Left ventricle myocardium inferior (tissue), 1 donor: ENCODE measurements at regions not wholly inside any gene's neighbourhood (a gene's known extent, or its start where the extent isn't known, plus 50 kb on each side); places are given as distances from the start of the nearest gene placed in this dataset.

Source experiments
- DNase-seq: peaks from one replicate; pipeline ENCODE4 v3.0.0-alpha.2; 2020
- H3K27ac ChIP-seq: fragments of 200-600 bp; replicated peaks from 2 replicates; pipeline ENCODE4 v1.8.0; 2021
- H3K27me3 ChIP-seq: fragments of 200-600 bp; 2 replicates; pipeline ENCODE4 v1.8.0; 2021; ENCODE audit warnings: low read depth
- H3K36me3 ChIP-seq: fragments of 200-600 bp; 2 replicates; pipeline ENCODE4 v1.8.0; 2021
- H3K4me1 ChIP-seq: fragments of 200-600 bp; 2 replicates; pipeline ENCODE4 v1.8.0; 2021
- H3K4me3 ChIP-seq: fragments of 200-600 bp; 2 replicates; pipeline ENCODE4 v1.8.0; 2021; ENCODE audit warnings: mild to moderate bottlenecking, moderate library complexity
- H3K9me3 ChIP-seq: fragments of 200-600 bp; replicated peaks from 2 replicates; pipeline ENCODE4 v1.8.0; 2021
- intact Hi-C: fragments of 100-400 bp; cut with micrococcal nuclease; formaldehyde crosslinking; loops from one replicate; pipeline ENCODE4 v1.11.0; 2022
- TF ChIP-seq, protein P1 (sequence below): fragments of 200-600 bp; IDR thresholded peaks from 2 replicates; pipeline ENCODE4 v1.8.0; 2021; ENCODE audit warnings: antibody characterized with exemption, mild to moderate bottlenecking, borderline replicate concordance
- donor health status: DM: no; HTN: yes; CAD: no; lungs with severe emphysema.

DNA sequence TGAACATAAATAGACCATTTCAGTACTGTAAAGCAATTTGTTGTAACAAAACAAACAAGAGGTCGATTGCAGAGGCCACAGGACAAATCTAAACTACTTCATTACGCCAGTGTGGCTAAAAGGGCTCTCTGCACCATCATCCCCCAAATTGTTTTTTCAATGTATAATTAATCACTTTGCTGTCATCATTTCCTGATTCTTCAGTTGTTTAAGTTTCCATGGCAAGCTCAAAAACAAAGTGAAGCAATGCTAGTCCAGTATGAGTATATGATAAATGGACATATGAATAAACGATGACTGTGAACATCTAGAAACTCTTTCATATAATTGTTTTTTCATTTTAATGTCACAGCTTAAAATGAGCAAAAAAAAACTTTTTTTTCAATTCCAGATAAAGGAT, 235.4 kb upstream of the FGF13 start:
- DNase-seq: no peak
- Histone ChIP-seq H3K4me3 (no peak overlapping the region), H3K36me3 (no peaks in the 10 kb centered on the region), H3K4me1 (no peaks in the 10 kb centered on the region), H3K27me3 (no peaks in the 10 kb centered on the region), H3K9me3 (no peaks in the 10 kb centered on the region), H3K27ac (no peak overlapping the region)
- intact Hi-C loops: no loop called here
- TF ChIP-seq, protein P1, sequence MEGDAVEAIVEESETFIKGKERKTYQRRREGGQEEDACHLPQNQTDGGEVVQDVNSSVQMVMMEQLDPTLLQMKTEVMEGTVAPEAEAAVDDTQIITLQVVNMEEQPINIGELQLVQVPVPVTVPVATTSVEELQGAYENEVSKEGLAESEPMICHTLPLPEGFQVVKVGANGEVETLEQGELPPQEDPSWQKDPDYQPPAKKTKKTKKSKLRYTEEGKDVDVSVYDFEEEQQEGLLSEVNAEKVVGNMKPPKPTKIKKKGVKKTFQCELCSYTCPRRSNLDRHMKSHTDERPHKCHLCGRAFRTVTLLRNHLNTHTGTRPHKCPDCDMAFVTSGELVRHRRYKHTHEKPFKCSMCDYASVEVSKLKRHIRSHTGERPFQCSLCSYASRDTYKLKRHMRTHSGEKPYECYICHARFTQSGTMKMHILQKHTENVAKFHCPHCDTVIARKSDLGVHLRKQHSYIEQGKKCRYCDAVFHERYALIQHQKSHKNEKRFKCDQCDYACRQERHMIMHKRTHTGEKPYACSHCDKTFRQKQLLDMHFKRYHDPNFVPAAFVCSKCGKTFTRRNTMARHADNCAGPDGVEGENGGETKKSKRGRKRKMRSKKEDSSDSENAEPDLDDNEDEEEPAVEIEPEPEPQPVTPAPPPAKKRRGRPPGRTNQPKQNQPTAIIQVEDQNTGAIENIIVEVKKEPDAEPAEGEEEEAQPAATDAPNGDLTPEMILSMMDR: no peak

GRCh38 chrX:138945219-138945618, 233.7 kb upstream of the FGF13 start:
- Histone ChIP-seq H3K4me3 (no peak overlapping the region), H3K27me3 (no peaks in the 10 kb centered on the region), H3K4me1 (no peaks in the 10 kb centered on the region), H3K36me3 (no peaks in the 10 kb centered on the region), H3K27ac (no peak overlapping the region), H3K9me3 (no peaks in the 10 kb centered on the region)
- TF ChIP-seq, protein P1: no peak
- intact Hi-C loops: no loop called here
- no peak for DNase-seq

- TF ChIP-seq, protein P1: no peak
Observed at GRCh38 chrX:138939038-138939437, 227.5 kb upstream of the FGF13 start.

DNA sequence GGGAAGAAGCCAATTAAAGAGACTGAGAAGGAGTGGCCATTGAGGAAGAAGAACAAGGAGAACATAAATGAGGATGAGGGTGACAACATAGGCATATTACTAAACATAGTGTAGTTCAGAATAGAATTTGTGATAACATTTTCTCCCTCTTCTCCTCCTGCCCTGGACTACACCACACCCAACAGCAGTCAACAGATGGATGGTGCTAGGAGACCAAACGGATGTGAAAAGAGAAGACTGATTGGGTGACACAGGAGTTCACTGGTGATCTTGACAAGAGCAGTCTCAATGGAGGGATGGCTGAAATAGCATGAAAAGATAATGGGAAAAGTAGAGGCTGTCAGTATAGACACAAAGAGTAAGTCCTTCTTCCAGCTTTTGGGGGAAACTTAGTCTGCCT, 226.5 kb upstream of the FGF13 start:
- H3K4me3 ChIP-seq: no peak overlapping the region
- DNase-seq: no peak
- no peaks in the 10 kb centered on the region for H3K27me3 ChIP-seq
- H3K27ac ChIP-seq: no peak overlapping the region
- intact Hi-C loops: no loop called here
- H3K9me3 ChIP-seq: no peaks in the 10 kb centered on the region
- no peaks in the 10 kb centered on the region for H3K36me3 ChIP-seq
- no peaks in the 10 kb centered on the region for H3K4me1 ChIP-seq
- TF ChIP-seq, protein P1: no peak

More at GRCh38 chrX:138939038-138939437, 227.5 kb upstream of the FGF13 start:
- Histone ChIP-seq H3K27me3 (no peaks in the 10 kb centered on the region), H3K4me3 (no peak overlapping the region), H3K36me3 (no peaks in the 10 kb centered on the region), H3K9me3 (no peaks in the 10 kb centered on the region), H3K4me1 (no peaks in the 10 kb centered on the region), H3K27ac (peak overlapping the region; percentile 46)
- intact Hi-C loops: no loop called here
- no peak for DNase-seq

DNA sequence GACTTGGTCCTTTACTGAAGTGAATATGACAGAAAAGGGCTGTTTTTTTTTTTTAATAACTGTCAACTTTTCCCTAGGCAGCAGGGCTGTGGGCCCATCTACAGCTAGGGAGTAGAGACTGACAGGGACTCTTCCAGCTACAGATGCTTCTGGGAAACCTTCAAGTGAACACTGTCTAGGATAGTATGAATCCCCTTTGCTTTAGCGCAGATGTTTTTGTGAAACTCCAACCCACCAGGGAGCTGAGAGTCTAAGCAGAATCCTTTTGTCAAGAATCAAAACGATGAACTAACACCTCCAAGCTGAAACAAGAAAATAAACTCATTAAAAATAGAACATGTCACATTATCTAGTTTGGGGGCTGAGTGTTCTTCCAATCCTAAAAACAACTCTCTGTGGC, 219.7 kb upstream of the FGF13 start:
- no peak for DNase-seq
- Histone ChIP-seq H3K36me3 (no peaks in the 10 kb centered on the region), H3K9me3 (no peaks in the 10 kb centered on the region), H3K4me1 (no peaks in the 10 kb centered on the region), H3K27ac (no peak overlapping the region), H3K4me3 (no peak overlapping the region), H3K27me3 (no peaks in the 10 kb centered on the region)
- TF ChIP-seq, protein P1: no peak
- intact Hi-C loops: no loop called here

DNA sequence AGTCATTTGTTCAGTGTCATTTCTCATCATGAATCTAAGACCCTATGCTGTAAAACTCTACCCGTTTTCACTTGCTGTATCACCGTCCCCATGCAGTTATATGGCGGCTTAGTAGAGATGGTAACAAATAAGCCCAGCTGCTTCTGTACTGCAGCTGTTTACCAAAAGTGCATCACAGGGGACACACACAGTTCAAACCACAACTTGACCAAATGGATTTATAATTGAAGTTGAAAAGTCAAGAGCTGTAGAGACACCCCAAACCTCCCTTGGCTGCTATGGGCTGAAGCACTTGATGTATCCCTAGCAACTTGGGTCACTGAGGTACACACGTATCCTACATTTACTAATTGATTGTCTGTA, 219.0 kb upstream of the FGF13 start:
- Histone ChIP-seq H3K36me3 (no peaks in the 10 kb centered on the region), H3K27me3 (no peaks in the 10 kb centered on the region), H3K4me1 (no peaks in the 10 kb centered on the region), H3K4me3 (no peak overlapping the region), H3K27ac (no peak overlapping the region), H3K9me3 (no peaks in the 10 kb centered on the region)
- TF ChIP-seq, protein P1: no peak
- no peak for DNase-seq
- intact Hi-C loops: no loop called here
